Small intestine (tissue), 7 donors: ENCODE measurements at regions not wholly inside any gene's neighbourhood (a gene's known extent, or its start where the extent isn't known, plus 50 kb on each side); places are given as distances from the start of the nearest gene placed in this dataset.

ENCODE experiments used
- DNase-seq, 2 donors: peaks; one replicate each; pipeline versions ENCODE4 v3.0.0 to v3.0.0-alpha.2; 2013
- FAIRE-seq: peaks from 2 replicates; lab custom pipeline; 2012; peaks lifted over from hg19 to GRCh38; lab: Jason Lieb, UNC
- H3K27ac ChIP-seq, 3 donors: one replicate each; pipeline ENCODE4 v1.5.1; 2013; ENCODE audit warnings: low read length in 2 of 3, mild to moderate bottlenecking in 2 of 3, control low read depth in 1 of 3, inconsistent platforms in 1 of 3, low read depth in 1 of 3, moderate library complexity in 1 of 3
- H3K27me3 ChIP-seq, 3 donors: one replicate each; pipeline ENCODE4 v1.6.1; 2013; ENCODE audit warnings: low read length in 3 of 3, inconsistent platforms in 1 of 3; ENCODE audit not compliant: control insufficient read depth in 3 of 3, insufficient read depth in 3 of 3
- H3K36me3 ChIP-seq, 3 donors: one replicate each; pipeline ENCODE4 v1.6.1; 2013; ENCODE audit warnings: low read length in 3 of 3, inconsistent platforms in 1 of 3, low read depth in 1 of 3, mild to moderate bottlenecking in 1 of 3, moderate library complexity in 1 of 3; ENCODE audit not compliant: control insufficient read depth in 3 of 3, insufficient read depth in 2 of 3
- H3K4me1 ChIP-seq, 3 donors: one replicate each; pipeline ENCODE4 v1.6.1; 2013; ENCODE audit warnings: low read length in 2 of 3, inconsistent platforms in 1 of 3, low read depth in 1 of 3, mild to moderate bottlenecking in 1 of 3, moderate library complexity in 1 of 3; ENCODE audit not compliant: control insufficient read depth in 3 of 3, insufficient read depth in 2 of 3
- H3K4me3 ChIP-seq, 3 donors: one replicate each; pipeline ENCODE4 v1.5.1; 2013; ENCODE audit warnings: low read length in 3 of 3, control low read depth in 1 of 3, inconsistent platforms in 1 of 3, low read depth in 1 of 3, mild to moderate bottlenecking in 1 of 3, moderate library complexity in 1 of 3
- H3K9me3 ChIP-seq, 2 donors: one replicate each; pipeline ENCODE4 v1.6.1; 2013; ENCODE audit warnings: low read depth in 1 of 2, low read length in 1 of 2; ENCODE audit not compliant: control insufficient read depth in 2 of 2, insufficient read depth in 1 of 2
- WGBS, 3 donors: extraction: QIAGEN DNeasy Blood & Tissue Kit; methylation state at CpG; one replicate each; pipeline ENCODE4 v1.1.7; 2013; 5-methylcytosine and 5-hydroxymethylcytosine counted together
- donor health status: healthy with polysubstance abuse.
- donor health status: control.
- donor health status: control.
- donor health status: Bipolar disorder and iron deficiency.
- donor health status: healthy.

- Histone ChIP-seq H3K4me3 (no peak overlapping the region), H3K4me1 (peaks cover 0 to 2% (median 0%) of the 10 kb centered on the region in 3 donors), H3K9me3 (peaks cover 0 to 7% of the 10 kb centered on the region in 2 donors), H3K27ac (no peak overlapping the region), H3K36me3 (no peaks in the 10 kb centered on the region), H3K27me3 (no peaks in the 10 kb centered on the region)
- FAIRE-seq (no peak), DNase-seq (no peak)
- 81 to 87% (median 83%) methylated on average over 10 of the region's 10 CpGs for WGBS, 3 donors
These were observed 264.2 kb upstream of the ZFHX3 start for GRCh38 chr16:73311857-73312723.

- Histone ChIP-seq H3K27ac (no peak overlapping the region), H3K9me3 (peaks cover 0 to 2% of the 10 kb centered on the region in 2 donors), H3K4me3 (no peak overlapping the region), H3K27me3 (peaks cover 0 to 6% (median 0%) of the 10 kb centered on the region in 3 donors), H3K4me1 (peaks cover 0 to 5% (median 0%) of the 10 kb centered on the region in 3 donors), H3K36me3 (no peaks in the 10 kb centered on the region)
- no peak for DNase-seq
- no peak for FAIRE-seq
These were observed 260.8 kb upstream of the ZFHX3 start for GRCh38 chr16:73308771-73309170.

GRCh38 chr16:73306901-73307413 is 259.0 kb upstream of the ZFHX3 start:
- Histone ChIP-seq H3K27me3 (peaks cover 0 to 6% (median 0%) of the 10 kb centered on the region in 3 donors), H3K27ac (no peak overlapping the region), H3K9me3 (no peaks in the 10 kb centered on the region), H3K4me1 (peaks cover 0 to 5% (median 0%) of the 10 kb centered on the region in 3 donors), H3K36me3 (no peaks in the 10 kb centered on the region), H3K4me3 (no peak overlapping the region)
- DNase-seq (no peak), FAIRE-seq (no peak)
- WGBS, 3 donors, result 25 to 55% (median 41%) methylated on average over 1 of the region's 1 CpG

- FAIRE-seq, result no peak
- H3K27me3 ChIP-seq, result peaks cover 0 to 6% (median 0%) of the 10 kb centered on the region in 3 donors
- H3K9me3 ChIP-seq, result no peaks in the 10 kb centered on the region
- DNase-seq, result peak in 1 of 2 donors; percentile 36
- H3K4me3 ChIP-seq, result no peak overlapping the region
- no peaks in the 10 kb centered on the region for H3K36me3 ChIP-seq
- no peak overlapping the region for H3K27ac ChIP-seq
- WGBS, 3 donors, result 33 to 56% (median 55%) methylated on average over 14 of the region's 14 CpGs
- H3K4me1 ChIP-seq, result peaks cover 0 to 3% (median 0%) of the 10 kb centered on the region in 3 donors
These were observed 256.3 kb upstream of the ZFHX3 start for GRCh38 chr16:73304008-73304774.

GRCh38 chr16:73302942-73303341 is 255.0 kb upstream of the ZFHX3 start:
- Histone ChIP-seq H3K27ac (no peak overlapping the region), H3K4me3 (no peak overlapping the region), H3K36me3 (no peaks in the 10 kb centered on the region), H3K27me3 (peaks cover 0 to 6% (median 0%) of the 10 kb centered on the region in 3 donors), H3K9me3 (no peaks in the 10 kb centered on the region), H3K4me1 (peaks cover 0 to 3% (median 0%) of the 10 kb centered on the region in 3 donors)
- 83 to 90% (median 86%) methylated on average over 3 of the region's 3 CpGs for WGBS, 3 donors
- FAIRE-seq, result no peak
- no peak for DNase-seq

- no peaks in the 10 kb centered on the region for H3K9me3 ChIP-seq
- H3K4me3 ChIP-seq, result no peak overlapping the region
- no peak overlapping the region for H3K27ac ChIP-seq
- H3K27me3 ChIP-seq, result peaks cover 0 to 6% (median 0%) of the 10 kb centered on the region in 3 donors
- no peak for FAIRE-seq
- WGBS, 3 donors, result 82 to 94% (median 88%) methylated on average over 2 of the region's 2 CpGs
- H3K36me3 ChIP-seq, result no peaks in the 10 kb centered on the region
- DNase-seq, result no peak
- H3K4me1 ChIP-seq, result peaks cover 0 to 3% (median 0%) of the 10 kb centered on the region in 3 donors
These were observed 254.1 kb upstream of the ZFHX3 start for GRCh38 chr16:73301984-73302383.

GRCh38 chr16:73299346-73299745 is 251.4 kb upstream of the ZFHX3 start:
- peaks cover 0 to 3% (median 0%) of the 10 kb centered on the region in 3 donors for H3K4me1 ChIP-seq
- 61 to 76% (median 73%) methylated on average over 7 of the region's 7 CpGs for WGBS, 3 donors
- H3K36me3 ChIP-seq, result no peaks in the 10 kb centered on the region
- H3K9me3 ChIP-seq, result no peaks in the 10 kb centered on the region
- no peak for FAIRE-seq
- H3K27me3 ChIP-seq, result peaks cover 0 to 5% (median 0%) of the 10 kb centered on the region in 3 donors
- DNase-seq, result no peak
- no peak overlapping the region for H3K27ac ChIP-seq
- no peak overlapping the region for H3K4me3 ChIP-seq

- Histone ChIP-seq H3K27ac (no peak overlapping the region), H3K4me3 (no peak overlapping the region), H3K4me1 (no peaks in the 10 kb centered on the region), H3K9me3 (no peaks in the 10 kb centered on the region), H3K36me3 (no peaks in the 10 kb centered on the region), H3K27me3 (peaks cover 0 to 2% (median 0%) of the 10 kb centered on the region in 3 donors)
- FAIRE-seq (no peak), DNase-seq (no peak)
- 63 to 78% (median 77%) methylated on average over 3 of the region's 3 CpGs for WGBS, 3 donors
These were observed 250.6 kb upstream of the ZFHX3 start for GRCh38 chr16:73298562-73298961.
